ENCODE measurements at regions not wholly inside any gene's neighbourhood (a gene's known extent, or its start where the extent isn't known, plus 50 kb on each side); places are given as distances from the start of the nearest gene placed in this dataset.
"Not testable (repeated sequence)": the region's sequence is repeated elsewhere in the genome, so short reads cannot be mapped to it uniquely, and the experiment has no call there.

- intact Hi-C loops (cut with DNase I) = no loop called here
These were observed 433.4 kb upstream of the OR4E1 start for GRCh38 chr14:22106700-22107697.

DNA sequence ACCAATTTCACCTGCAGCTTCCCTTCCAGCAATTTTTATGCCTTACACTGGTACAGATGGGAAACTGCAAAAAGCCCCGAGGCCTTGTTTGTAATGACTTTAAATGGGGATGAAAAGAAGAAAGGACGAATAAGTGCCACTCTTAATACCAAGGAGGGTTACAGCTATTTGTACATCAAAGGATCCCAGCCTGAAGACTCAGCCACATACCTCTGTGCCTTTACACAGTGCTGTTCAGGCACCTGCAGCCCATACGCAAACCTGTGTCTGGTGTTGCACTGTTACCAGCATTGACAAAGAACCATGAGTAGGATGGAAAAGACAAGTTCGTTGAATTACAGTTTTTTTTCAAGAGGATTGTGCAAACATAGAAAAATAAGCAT, 432.0 kb upstream of the OR4E1 start:
- intact Hi-C loops (cut with DNase I) = no loop called here

More at GRCh38 chr14:22106700-22107697, 433.4 kb upstream of the OR4E1 start:
- ATAC-seq (no peak), DNase-seq (ENCODE audit: low spot score) (no peak)

GRCh38 chr14:22105006-22105623, 431.5 kb upstream of the OR4E1 start:
- no peak for DNase-seq (ENCODE audit: low spot score)
- ATAC-seq = no peak
- intact Hi-C loops (cut with DNase I) = no loop called here

More for the DNA sequence above, 432.0 kb upstream of the OR4E1 start:
- no peak for ATAC-seq
- DNase-seq (ENCODE audit: low spot score) = no peak

- DNase-seq (ENCODE audit: low spot score); intact Hi-C loops (cut with DNase I); ATAC-seq: not testable (repeated sequence)
These were observed 427.1 kb upstream of the OR4E1 start for GRCh38 chr14:22100764-22101120.

- peak; percentile 98 for ATAC-seq
- peak; percentile 79 for DNase-seq (ENCODE audit: low spot score)
- intact Hi-C loops (cut with DNase I) = no loop called here
These were observed 426.5 kb upstream of the OR4E1 start for GRCh38 chr14:22099942-22100763.

DNA sequence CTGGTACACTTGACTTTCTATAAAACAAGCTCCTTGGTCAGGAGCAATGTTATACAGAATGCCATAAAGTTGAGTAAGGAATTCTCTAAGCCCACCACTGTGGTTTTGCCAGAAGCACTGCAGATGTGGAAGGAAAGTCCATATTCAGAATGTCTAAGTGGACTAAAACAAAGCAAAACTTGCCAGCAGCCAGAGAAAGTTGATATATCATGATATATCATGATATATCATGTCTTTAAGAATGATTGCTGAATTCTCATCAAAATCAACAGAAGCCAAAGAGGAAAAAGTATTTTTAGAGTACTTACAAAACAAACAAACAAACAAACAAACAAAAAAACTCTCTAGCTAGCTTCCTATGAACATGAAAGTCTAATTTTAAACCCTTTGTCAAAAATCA, 424.8 kb upstream of the OR4E1 start:
- intact Hi-C loops (cut with DNase I) = no loop called here
- DNase-seq (ENCODE audit: low spot score) (no peak), ATAC-seq (no peak)

DNA sequence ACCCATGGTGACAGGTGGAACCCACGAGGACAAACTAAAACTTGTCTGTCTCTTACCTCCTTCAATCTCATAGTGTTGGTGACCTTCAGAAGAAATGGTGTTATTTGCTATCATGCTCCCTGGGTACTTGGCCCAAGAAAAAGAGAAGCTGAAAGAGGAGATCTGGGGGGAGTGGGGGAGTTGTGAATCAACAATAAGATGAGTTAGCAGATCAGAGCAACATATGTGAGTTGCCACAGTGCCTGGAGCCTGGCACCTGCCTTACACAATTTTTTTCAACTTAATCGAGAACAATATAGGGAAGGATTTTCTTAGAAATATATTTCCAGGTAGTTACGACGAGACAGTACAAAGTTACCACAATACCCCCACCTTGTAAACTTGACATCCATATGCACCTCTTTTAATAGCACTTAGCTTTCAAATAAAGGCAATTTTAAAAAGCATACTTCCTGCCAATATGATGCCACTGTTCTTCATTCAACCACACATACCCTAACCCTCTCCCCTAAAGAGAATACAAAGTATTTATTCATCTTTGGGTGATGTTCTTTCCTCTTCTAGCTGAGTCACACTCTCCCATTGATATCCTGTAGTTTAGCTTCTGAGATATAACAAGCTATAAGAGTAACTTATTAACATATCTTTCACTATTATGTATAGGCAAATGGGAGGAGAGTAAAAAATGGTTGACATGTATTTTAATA, 424.1 kb upstream of the OR4E1 start:
- no peak for ATAC-seq
- DNase-seq (ENCODE audit: low spot score) = no peak
- intact Hi-C loops (cut with DNase I) = no loop called here

GRCh38 chr14:22097072-22097471, 423.5 kb upstream of the OR4E1 start:
- intact Hi-C loops (cut with DNase I) = no loop called here
- ATAC-seq (peak; percentile 63), DNase-seq (ENCODE audit: low spot score) (no peak)

GRCh38 chr14:22096514-22096895, 422.9 kb upstream of the OR4E1 start:
- ATAC-seq (no peak), DNase-seq (ENCODE audit: low spot score) (no peak)
- intact Hi-C loops (cut with DNase I) = no loop called here

DNA sequence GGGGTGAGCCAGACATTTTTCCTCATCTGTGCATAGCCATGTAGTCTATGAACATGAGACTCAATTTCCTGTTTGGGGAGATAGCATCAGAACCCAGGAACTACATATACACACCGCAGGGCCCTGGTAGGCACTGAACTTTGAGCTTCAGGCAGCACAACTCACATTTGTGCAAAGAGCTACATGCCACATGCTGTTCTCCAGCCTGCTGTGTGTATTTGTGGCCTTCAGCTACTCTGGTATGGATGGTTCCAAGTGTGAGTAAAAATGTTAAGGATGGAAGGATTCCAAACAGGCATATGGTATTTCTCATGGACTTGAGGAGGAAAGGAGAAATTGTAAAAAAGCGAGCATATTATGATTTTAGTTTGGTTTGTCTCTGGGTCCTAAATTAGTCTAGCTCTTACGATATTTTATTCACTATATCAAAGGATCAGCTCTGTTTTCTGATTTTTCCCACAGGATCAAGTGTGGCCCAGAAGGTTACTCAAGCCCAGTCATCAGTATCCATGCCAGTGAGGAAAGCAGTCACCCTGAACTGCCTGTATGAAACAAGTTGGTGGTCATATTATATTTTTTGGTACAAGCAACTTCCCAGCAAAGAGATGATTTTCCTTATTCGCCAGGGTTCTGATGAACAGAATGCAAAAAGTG, 422.4 kb upstream of the OR4E1 start:
- intact Hi-C loops (cut with DNase I) = no loop called here
- no peak for DNase-seq (ENCODE audit: low spot score)
- ATAC-seq = peak; percentile 57

DNA sequence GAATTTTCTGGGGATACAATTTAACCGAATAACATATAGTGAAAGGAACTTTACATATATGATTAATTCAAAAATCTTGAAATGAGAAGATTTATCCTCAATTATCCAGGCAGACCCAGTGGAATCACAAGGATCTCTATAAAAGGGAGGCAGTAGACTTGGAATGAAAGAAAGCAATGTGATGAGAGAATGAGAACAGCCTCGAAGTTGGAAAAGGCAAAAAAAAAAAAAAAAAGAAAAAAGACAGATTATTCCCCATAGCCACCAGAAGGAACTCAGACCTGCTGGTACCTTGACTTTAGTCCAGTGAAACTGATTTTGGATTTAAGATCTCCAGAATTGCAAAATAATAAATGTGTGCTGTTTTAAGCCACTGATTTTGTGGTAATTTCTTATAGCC, 416.3 kb upstream of the OR4E1 start:
- intact Hi-C loops (cut with DNase I) = no loop called here
- peak; percentile 26 for ATAC-seq

DNA sequence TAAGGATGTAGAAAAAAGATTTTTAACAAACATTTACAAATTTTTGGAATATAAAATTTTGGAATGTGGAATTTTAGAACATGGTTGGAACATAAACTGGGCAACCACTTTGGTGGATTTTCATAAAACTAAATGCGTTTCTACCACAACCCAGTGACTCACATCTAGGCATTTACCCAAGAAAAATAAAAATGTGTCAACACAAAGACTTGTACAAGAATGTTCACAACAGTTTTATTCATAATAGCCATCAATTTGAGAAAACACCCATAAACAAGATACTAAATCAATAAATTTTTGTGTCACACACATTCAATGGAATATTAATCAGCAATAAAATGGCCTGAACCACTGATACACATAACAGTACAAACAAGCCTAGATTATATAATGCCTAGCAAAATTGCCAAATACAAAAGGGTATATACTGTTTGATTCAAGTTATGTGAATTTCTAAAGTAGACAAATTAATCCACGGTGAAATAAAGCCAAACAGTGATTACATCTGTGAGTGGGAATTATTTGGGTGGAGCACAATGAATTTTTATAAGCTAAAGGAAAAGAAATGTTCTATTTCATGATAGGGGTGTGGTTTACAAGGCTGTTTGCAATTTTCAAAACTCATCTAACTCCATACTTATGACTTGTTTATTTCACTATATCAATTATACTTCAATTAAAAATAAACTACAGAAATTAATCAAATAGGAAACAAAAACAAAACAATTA, 415.2 kb upstream of the OR4E1 start:
- ATAC-seq = peak; percentile 80

More for the DNA sequence above, 416.3 kb upstream of the OR4E1 start:
- no peak for DNase-seq (ENCODE audit: low spot score)

GRCh38 chr14:22086131-22086530, 412.5 kb upstream of the OR4E1 start:
- no peak for DNase-seq (ENCODE audit: low spot score)
- intact Hi-C loops (cut with DNase I) = no loop called here
- no peak for ATAC-seq

More for the DNA sequence above, 415.2 kb upstream of the OR4E1 start:
- no peak for DNase-seq (ENCODE audit: low spot score)
- intact Hi-C loops (cut with DNase I) = no loop called here

DNA sequence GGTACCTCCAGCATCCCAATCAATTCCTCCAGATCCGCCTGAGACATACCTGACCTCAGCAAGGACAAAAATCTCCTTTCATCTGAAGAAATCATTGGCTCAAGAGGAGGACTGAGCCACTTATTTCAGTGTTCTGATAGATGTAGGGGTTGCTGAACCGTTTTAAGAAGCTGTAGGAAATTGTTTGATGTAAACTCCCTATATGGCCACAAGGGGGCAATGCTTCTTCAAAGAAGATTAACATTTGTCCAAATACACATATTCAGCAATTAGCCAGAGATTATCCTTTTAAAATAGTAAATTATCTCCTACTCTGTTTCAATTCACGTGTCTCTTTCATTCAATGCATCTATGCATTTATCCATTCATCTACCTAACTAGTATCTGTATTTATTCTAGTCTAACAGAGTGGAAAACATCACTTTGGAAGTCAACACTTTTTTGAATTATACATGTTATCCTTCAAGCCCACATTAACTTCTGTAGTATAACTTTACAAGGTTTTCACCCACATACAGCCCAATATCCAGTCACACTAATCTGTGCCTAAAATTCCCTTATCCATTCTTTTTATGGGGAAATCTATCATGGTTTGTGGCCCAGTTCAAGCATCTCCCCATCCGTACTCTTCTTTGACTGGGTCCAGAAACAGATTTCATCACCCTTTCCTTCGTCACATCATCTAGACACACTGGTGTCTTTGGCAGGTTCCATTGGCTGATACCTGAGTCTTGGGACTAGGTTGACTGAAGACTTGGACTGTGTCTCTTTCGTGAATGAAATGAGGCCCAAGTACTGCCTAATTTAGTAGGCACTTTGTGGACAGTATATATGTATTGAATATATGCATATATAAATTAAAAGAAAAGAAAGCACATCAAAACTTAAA, 411.0 kb upstream of the OR4E1 start:
- intact Hi-C loops (cut with DNase I) = no loop called here
- ATAC-seq (peak; percentile 66), DNase-seq (ENCODE audit: low spot score) (no peak)

GRCh38 chr14:22081337-22081736, 407.7 kb upstream of the OR4E1 start:
- intact Hi-C loops (cut with DNase I) = no loop called here
- DNase-seq (ENCODE audit: low spot score) (no peak), ATAC-seq (no peak)

DNA sequence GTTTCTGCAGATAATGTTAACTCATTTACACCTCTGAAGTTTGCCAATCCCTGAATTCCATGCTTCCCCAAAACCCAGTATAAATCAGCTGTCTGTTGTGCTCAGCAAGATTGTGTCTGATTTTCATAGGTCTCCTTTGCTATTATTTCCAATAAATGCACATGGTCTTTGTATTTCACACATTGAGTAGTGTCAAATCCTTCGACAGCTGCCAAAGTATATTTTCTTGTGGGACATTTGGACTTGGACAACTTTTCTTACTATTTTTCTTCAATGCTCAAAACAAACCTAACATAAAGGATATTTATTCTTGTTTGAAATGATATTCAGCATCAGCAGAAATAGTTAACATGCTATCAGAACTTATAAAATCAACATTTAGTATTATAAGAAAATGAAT, 406.1 kb upstream of the OR4E1 start:
- intact Hi-C loops (cut with DNase I) = no loop called here
- DNase-seq (ENCODE audit: low spot score) = no peak
- no peak for ATAC-seq

DNA sequence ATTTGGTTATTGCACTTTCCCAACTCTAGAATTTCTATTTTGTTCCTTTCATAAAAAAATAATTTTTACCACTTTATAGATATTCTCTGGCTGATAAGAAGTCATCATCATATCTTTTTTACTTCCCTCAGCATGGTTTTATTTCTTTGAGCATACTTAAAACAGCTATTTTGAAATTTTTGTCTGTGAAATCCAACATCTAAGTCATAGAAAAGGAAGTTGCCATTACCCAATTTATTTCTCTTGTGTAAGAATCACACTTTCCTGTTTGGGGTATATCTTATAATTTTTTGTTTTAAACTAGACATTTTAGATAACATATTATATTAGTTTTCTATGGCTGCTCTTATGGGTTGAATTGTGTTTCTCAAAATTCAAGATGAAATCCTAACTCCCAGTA, 400.2 kb upstream of the OR4E1 start:
- ATAC-seq (no peak), DNase-seq (ENCODE audit: low spot score) (no peak)
- intact Hi-C loops (cut with DNase I) = no loop called here
